H1 (cell line): ENCODE measurements at regions not wholly inside any gene's neighbourhood (a gene's known extent, or its start where the extent isn't known, plus 50 kb on each side); places are given as distances from the start of the nearest gene placed in this dataset.
A peak's percentile ranks its signal among the peaks of the same experiment; 100 is the strongest.
"Not testable (repeated sequence)": the region's sequence is repeated elsewhere in the genome, so short reads cannot be mapped to it uniquely, and the experiment has no call there.

ENCODE experiments used
- CTCF ChIA-PET: fragments of 300-600 bp; sonication (Branson Sonifier 250); formaldehyde crosslinking; loops from one replicate; lab custom pipeline; 2021; ENCODE audit not compliant: partially characterized antibody; lab: Charles Lee
- POLR2A ChIA-PET: fragments of 300-600 bp; sonication (Branson Sonifier 250); formaldehyde crosslinking; loops from one replicate; lab custom pipeline; 2021; ENCODE audit warnings: inconsistent platforms; ENCODE audit not compliant: partially characterized antibody; lab: Charles Lee
- DNase-seq, 2 experiments: peaks; one replicate each; pipeline versions ENCODE4 v3.0.0 to v3.0.0-alpha.2; 2010 to 2022; ENCODE audit warnings: low spot score in 2 of 2, low read depth in 1 of 2, mixed read lengths in 1 of 2
- FAIRE-seq: peaks from 2 replicates; lab custom pipeline; 2011; peaks lifted over from hg19 to GRCh38; lab: Jason Lieb, UNC
- H2AFZ ChIP-seq: 2 replicates; pipeline ENCODE4 v1.8.1; 2012; ENCODE audit warnings: low read length, inconsistent platforms
- H2AK5ac ChIP-seq: 2 replicates; pipeline ENCODE4 v1.6.1; 2013; ENCODE audit warnings: low read depth, low read length
- H2BK120ac ChIP-seq: replicated peaks from 2 replicates; pipeline ENCODE3; 2013; ENCODE audit warnings: low read depth, low read length, inconsistent platforms
- H2BK12ac ChIP-seq: 2 replicates; pipeline ENCODE4 v1.6.1; 2013; ENCODE audit warnings: low read depth, low read length
- H2BK15ac ChIP-seq: 2 replicates; pipeline ENCODE4 v1.6.1; 2013; ENCODE audit warnings: low read length
- H2BK20ac ChIP-seq: 2 replicates; pipeline ENCODE4 v1.6.1; 2013; ENCODE audit warnings: low read length
- H2BK5ac ChIP-seq: 2 replicates; pipeline ENCODE4 v1.6.1; 2013; ENCODE audit warnings: low read depth, low read length
- H3K14ac ChIP-seq: 2 replicates; pipeline ENCODE4 v1.6.1; 2013; ENCODE audit warnings: inconsistent platforms; ENCODE audit not compliant: insufficient read length
- H3K18ac ChIP-seq: 2 replicates; pipeline ENCODE4 v1.6.1; 2013; ENCODE audit warnings: low read length; ENCODE audit errors: extremely low read depth
- H3K23ac ChIP-seq: 2 replicates; pipeline ENCODE4 v1.6.1; 2013; ENCODE audit warnings: inconsistent platforms; ENCODE audit not compliant: insufficient read length
- H3K23me2 ChIP-seq: 2 replicates; pipeline ENCODE4 v1.6.1; 2013; ENCODE audit warnings: low read depth, low read length
- H3K27ac ChIP-seq: 2 replicates; pipeline ENCODE4 v1.6.1; 2011; ENCODE audit warnings: low read depth, low read length, inconsistent platforms
- H3K27me3 ChIP-seq, 4 experiments: replicated peaks in 1 of 4; 1 replicate in 1 of 4; 2 replicates in 3 of 4; pipeline versions ENCODE4 v1.6.1 to v1.8.1; 2011 to 2013; ENCODE audit warnings: low read length in 3 of 4, mild to moderate bottlenecking in 3 of 4, inconsistent platforms in 2 of 4, mixed read lengths in 2 of 4, moderate library complexity in 1 of 4; ENCODE audit not compliant: control insufficient read depth in 3 of 4, insufficient read depth in 3 of 4; ENCODE audit errors: extremely low read depth in 1 of 4
- H3K36me3 ChIP-seq, 4 experiments: 2 replicates each; pipeline versions ENCODE4 v1.6.1 to v1.8.1; 2011 to 2013; ENCODE audit warnings: mild to moderate bottlenecking in 4 of 4, low read length in 3 of 4, moderate library complexity in 2 of 4, control low read depth in 1 of 4, inconsistent platforms in 1 of 4; ENCODE audit not compliant: insufficient read depth in 4 of 4, control insufficient read depth in 2 of 4
- H3K4ac ChIP-seq: replicated peaks from 2 replicates; pipeline ENCODE3; 2013; ENCODE audit warnings: low read length, low read depth, mixed read lengths, inconsistent platforms; ENCODE audit not compliant: insufficient read length
- H3K4me1 ChIP-seq, 4 experiments: replicated peaks in 1 of 4; 1 replicate in 1 of 4; 2 replicates in 3 of 4; pipeline versions ENCODE4 v1.6.1 to v1.8.1; 2011 to 2013; ENCODE audit warnings: low read length in 3 of 4, inconsistent platforms in 2 of 4, mixed read lengths in 1 of 4; ENCODE audit not compliant: insufficient read depth in 4 of 4, control insufficient read depth in 3 of 4
- H3K4me2 ChIP-seq, 2 experiments: 2 replicates each; pipeline versions ENCODE4 v1.6.1 to v1.8.1; 2011 to 2013; ENCODE audit warnings: low read depth in 2 of 2, low read length in 2 of 2, control low read depth in 1 of 2, inconsistent platforms in 1 of 2, mild to moderate bottlenecking in 1 of 2; ENCODE audit not compliant: insufficient read depth in 1 of 2
- H3K4me3 ChIP-seq, 4 experiments: fragments of 200-600, 300-600 bp in 1 of 4; sonication (generic), shearing (Covaris generic), sonication (Bioruptor Twin) in 1 of 4; 2 replicates each; pipeline versions ENCODE4 v1.5.1 to v1.8.1; 2011 to 2016; ENCODE audit warnings: low read length in 4 of 4, low read depth in 3 of 4, control low read depth in 2 of 4, inconsistent platforms in 2 of 4, mild to moderate bottlenecking in 2 of 4, mixed read lengths in 1 of 4, moderate library complexity in 1 of 4; ENCODE audit not compliant: insufficient read depth in 2 of 4; ENCODE audit errors: extremely low read depth in 1 of 4
- H3K56ac ChIP-seq: replicated peaks from 2 replicates; pipeline ENCODE3; 2013; ENCODE audit warnings: low read depth, mild to moderate bottlenecking, mixed read lengths, low read length, inconsistent platforms; ENCODE audit not compliant: insufficient read length
- H3K79me1 ChIP-seq: 2 replicates; pipeline ENCODE4 v1.6.1; 2013; ENCODE audit warnings: low read depth, low read length, control low read depth
- H3K79me2 ChIP-seq, 2 experiments: 2 replicates each; pipeline versions ENCODE4 v1.6.1 to v1.8.1; 2012 to 2013; ENCODE audit warnings: low read length in 2 of 2, mild to moderate bottlenecking in 2 of 2, inconsistent platforms in 1 of 2; ENCODE audit not compliant: insufficient read depth in 2 of 2, control insufficient read depth in 1 of 2
- H3K9ac ChIP-seq, 4 experiments: replicated peaks in 1 of 4; 1 replicate in 1 of 4; 2 replicates in 3 of 4; pipeline versions ENCODE4 v1.6.1 to v1.8.1; 2011 to 2013; ENCODE audit warnings: low read depth in 3 of 4, low read length in 3 of 4, control low read depth in 2 of 4, mild to moderate bottlenecking in 2 of 4, moderate library complexity in 2 of 4, inconsistent platforms in 1 of 4; ENCODE audit errors: extremely low read depth in 1 of 4
- H3K9me3 ChIP-seq, 2 experiments: 2 replicates each; pipeline versions ENCODE4 v1.6.1 to v1.8.1; 2012 to 2013; ENCODE audit warnings: mild to moderate bottlenecking in 2 of 2, moderate library complexity in 2 of 2, control low read depth in 1 of 2, inconsistent platforms in 1 of 2, low read depth in 1 of 2, low read length in 1 of 2, mixed read lengths in 1 of 2; ENCODE audit not compliant: insufficient read depth in 2 of 2
- H4K20me1 ChIP-seq, 2 experiments: replicated peaks in 1 of 2; 2 replicates each; pipeline versions ENCODE3 to v1.8.1; 2011 to 2013; ENCODE audit warnings: inconsistent platforms in 2 of 2, low read length in 2 of 2, mild to moderate bottlenecking in 1 of 2; ENCODE audit not compliant: insufficient read depth in 2 of 2, control insufficient read depth in 1 of 2
- H4K5ac ChIP-seq: 2 replicates; pipeline ENCODE4 v1.6.1; 2013; ENCODE audit warnings: low read length, low read depth, mixed read lengths, inconsistent platforms; ENCODE audit not compliant: insufficient read length
- H4K8ac ChIP-seq: 2 replicates; pipeline ENCODE4 v1.8.0; 2013; ENCODE audit warnings: mild to moderate bottlenecking, moderate library complexity, low read length, inconsistent platforms; ENCODE audit not compliant: insufficient read depth; ENCODE audit errors: extremely low read depth
- H4K91ac ChIP-seq: replicated peaks from 2 replicates; pipeline ENCODE3; 2013; ENCODE audit warnings: low read length, mixed read lengths, inconsistent platforms; ENCODE audit not compliant: insufficient read length
- EP300 ChIP-seq, 2 experiments: IDR thresholded peaks; 1 replicate in 1 of 2; 2 replicates in 1 of 2; pipeline ENCODE4 v1.6.1; 2011 to 2012; ENCODE audit warnings: low read depth in 2 of 2, low read length in 2 of 2, mild to moderate bottlenecking in 2 of 2, borderline replicate concordance in 1 of 2, inconsistent platforms in 1 of 2, moderate library complexity in 1 of 2
- WGBS, 2 experiments: shearing (Covaris generic) in 1 of 2; methylation state at CpG; one replicate each; pipeline versions ENCODE4 v1.1.6 to v1.1.7; 2013 to 2015; ENCODE audit warnings: low lambda C conversion rate in 2 of 2, mixed read lengths in 2 of 2, inconsistent platforms in 1 of 2, low coverage in 1 of 2, missing lambda C conversion rate in 1 of 2; ENCODE audit not compliant: insufficient replicate concordance in 2 of 2, insufficient coverage in 1 of 2, insufficient read length in 1 of 2; ENCODE audit errors: extremely low coverage in 1 of 2, missing lambda C conversion rate in 1 of 2; 5-methylcytosine and 5-hydroxymethylcytosine counted together

- H2BK12ac ChIP-seq, H3K36me3 ChIP-seq, H4K8ac ChIP-seq, H3K23ac ChIP-seq, H3K27me3 ChIP-seq, H3K4me2 ChIP-seq, H2BK15ac ChIP-seq, H3K4me3 ChIP-seq, FAIRE-seq, H4K91ac ChIP-seq, H3K4ac ChIP-seq, DNase-seq, H2BK20ac ChIP-seq, H2BK120ac ChIP-seq, H2AFZ ChIP-seq, H3K79me1 ChIP-seq, POLR2A ChIA-PET, H3K56ac ChIP-seq, H3K23me2 ChIP-seq, H3K4me1 ChIP-seq, H3K18ac ChIP-seq, H4K5ac ChIP-seq, H2BK5ac ChIP-seq, CTCF ChIA-PET, H3K14ac ChIP-seq, H3K27ac ChIP-seq, H3K9ac ChIP-seq, H4K20me1 ChIP-seq, H3K79me2 ChIP-seq, H2AK5ac ChIP-seq: not testable (repeated sequence)
- peak in 1 of 2 experiments; percentile 6; a peak in 1 of 3 replicates for TF ChIP-seq EP300 (IDR thresholded peaks at IDR 0.05; ENCODE audit: borderline replicate concordance in 1 of 2, low read depth in 2 of 2, low read length in 2 of 2)
- 93% methylated on average over 22 of the region's 55 CpGs; no CpG with 5 or more reads in 1 of the 2 experiments for WGBS, 2 experiments
- H3K9me3 ChIP-seq, result peaks cover 11 to 29% of the 10 kb centered on the region in 2 experiments
Observed at GRCh38 chr1:187615853-187616735, 787.3 kb downstream of the PLA2G4A start.
